GM21390 (cell line): ENCODE measurements at regions not wholly inside any gene's neighbourhood (a gene's known extent, or its start where the extent isn't known, plus 50 kb on each side); places are given as distances from the start of the nearest gene placed in this dataset.
"Not testable (repeated sequence)": the region's sequence is repeated elsewhere in the genome, so short reads cannot be mapped to it uniquely, and the experiment has no call there.

ENCODE experiments used
- ATAC-seq: cut with Tn5 transposase; IDR thresholded peaks from one replicate; pipeline ENCODE4 v1.9.1; 2021; ENCODE audit not compliant: unreplicated experiment

DNA sequence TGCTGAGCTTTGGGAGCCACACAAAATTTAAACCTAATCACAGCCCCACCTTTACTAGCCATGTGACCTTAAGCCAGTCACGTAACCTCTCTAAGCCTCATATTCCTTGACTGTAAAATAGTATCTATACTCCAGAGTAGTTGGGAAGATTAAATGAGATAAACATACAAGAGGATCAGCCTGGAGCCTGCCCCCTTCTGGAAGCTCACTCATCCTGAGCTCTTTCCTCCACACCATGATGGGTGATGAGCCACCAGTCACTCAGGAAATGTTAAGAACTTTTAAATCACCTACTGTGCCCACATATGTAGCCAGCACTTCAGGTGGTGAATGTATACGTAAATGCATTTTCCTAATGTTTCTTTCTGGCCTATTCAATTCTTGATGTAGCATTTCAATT, 195.9 kb upstream of the DDX18 start:
- no peak for ATAC-seq

- ATAC-seq, result no peak
These were observed 193.2 kb upstream of the DDX18 start for GRCh38 chr2:117621326-117621725.

- ATAC-seq, result not testable (repeated sequence)
These were observed 191.3 kb upstream of the DDX18 start for GRCh38 chr2:117623175-117623574.

DNA sequence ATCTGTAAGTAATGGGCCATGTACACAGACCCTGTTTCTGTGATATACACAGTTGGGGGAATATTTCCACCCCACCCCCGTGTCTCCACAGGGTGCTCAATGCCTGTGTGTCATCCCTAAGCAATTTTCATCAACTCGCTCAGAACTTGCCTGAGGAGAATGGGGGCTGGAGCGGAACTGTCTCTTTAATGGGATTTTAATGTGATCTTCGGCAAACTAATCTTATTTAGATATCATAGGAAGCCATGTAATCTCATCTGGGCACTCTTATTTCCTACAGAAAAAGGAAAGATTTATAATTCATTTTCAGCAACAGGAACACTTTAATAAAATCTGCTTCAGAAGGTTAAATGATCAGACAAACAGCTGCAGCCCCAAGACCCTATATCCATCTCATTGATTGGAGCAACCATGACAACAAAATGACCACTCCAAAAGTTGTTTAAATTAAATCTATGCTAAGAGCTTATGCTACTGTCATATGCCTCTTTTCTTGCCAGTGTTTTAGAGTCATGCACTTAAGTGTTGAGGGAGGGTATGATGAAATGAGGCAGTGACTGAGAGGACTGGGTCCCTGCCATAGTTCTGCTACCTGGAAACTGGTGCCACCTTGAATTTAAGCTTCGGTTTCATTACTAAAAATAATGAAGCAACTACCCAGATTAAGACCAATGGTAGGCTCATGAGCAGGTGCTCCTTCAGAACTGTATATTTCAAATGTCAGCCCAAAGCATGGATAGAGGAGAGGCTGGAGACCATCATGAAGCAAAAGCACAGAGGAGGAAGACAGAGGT, 183.1 kb upstream of the DDX18 start:
- no peak for ATAC-seq

DNA sequence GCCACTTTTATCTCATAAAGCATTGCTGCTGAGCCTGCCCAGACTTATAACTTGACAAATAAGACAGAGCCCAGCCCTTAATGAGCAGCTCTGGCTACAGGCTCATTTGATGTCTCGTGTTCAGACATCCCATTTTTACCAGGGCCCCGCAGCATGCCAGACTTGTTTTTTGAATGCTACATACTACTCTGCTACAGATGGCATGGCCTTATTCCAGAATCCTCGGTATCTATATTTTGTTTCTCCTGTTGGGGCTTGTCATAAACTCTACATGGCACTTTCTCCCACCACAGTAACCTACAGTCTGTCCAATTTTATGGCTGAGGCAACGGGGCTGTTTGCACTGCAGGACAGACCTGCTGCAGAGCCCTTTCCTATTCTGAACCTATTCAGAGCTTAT, 179.0 kb upstream of the DDX18 start:
- no peak for ATAC-seq

DNA sequence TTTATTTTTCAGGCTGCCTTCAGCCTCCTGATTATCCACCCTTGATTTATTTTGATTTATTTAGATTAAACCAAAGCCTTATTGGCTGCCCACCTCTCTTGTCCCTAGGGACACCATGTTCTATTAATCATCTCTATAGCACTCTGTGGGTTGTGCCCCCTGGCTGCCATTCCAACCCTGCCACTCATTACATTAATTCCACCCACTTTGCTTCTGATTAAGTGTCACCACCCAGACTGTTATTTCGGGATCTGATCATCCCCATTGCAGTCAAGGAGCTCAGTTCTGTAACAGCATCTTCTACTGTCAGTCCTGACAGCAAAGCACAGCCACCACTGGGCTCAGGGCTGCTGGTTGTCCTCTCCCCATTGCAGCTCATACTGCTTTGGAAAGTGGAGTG, 175.1 kb upstream of the DDX18 start:
- ATAC-seq, result no peak

- ATAC-seq, result no peak
These were observed 170.1 kb upstream of the DDX18 start for GRCh38 chr2:117644403-117644802.

DNA sequence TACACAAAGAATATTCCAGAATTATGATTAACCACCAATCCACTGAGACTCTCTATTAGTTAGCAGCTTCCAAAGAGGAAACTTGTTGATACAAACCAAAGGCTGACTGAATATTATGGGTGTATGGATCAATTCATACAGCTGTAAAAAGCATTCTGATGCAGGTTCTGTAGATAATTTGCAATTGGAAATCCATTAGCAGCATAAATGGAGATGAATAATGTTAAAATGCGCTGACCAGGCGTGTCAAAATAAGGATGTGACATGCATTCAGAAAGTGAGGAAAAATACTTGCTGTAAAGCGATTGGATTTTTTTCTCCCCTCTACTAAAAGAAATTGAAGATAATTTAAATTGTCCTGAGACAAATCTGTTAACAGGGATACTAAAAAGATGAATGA, 169.0 kb upstream of the DDX18 start:
- no peak for ATAC-seq

GRCh38 chr2:117646099-117646498, 168.4 kb upstream of the DDX18 start:
- ATAC-seq, result no peak

DNA sequence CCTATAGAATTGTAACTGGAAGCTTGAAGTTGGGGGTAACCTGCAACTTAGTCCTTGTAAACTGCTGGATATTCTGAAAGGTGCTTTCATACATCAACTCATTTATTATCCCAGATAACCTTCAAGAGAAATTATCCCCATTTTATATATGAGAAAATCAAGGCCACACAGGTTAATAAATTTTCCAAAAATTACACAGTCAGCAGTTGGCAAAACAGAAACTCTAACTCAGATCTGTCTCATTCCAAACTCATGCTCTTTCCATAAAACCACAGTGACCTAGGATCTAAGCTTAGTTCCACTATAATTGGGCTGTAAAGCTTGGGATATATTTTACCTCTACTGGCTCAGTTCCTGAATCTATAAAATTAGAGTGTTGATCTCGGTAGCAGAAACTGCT, 167.6 kb upstream of the DDX18 start:
- ATAC-seq, result no peak

DNA sequence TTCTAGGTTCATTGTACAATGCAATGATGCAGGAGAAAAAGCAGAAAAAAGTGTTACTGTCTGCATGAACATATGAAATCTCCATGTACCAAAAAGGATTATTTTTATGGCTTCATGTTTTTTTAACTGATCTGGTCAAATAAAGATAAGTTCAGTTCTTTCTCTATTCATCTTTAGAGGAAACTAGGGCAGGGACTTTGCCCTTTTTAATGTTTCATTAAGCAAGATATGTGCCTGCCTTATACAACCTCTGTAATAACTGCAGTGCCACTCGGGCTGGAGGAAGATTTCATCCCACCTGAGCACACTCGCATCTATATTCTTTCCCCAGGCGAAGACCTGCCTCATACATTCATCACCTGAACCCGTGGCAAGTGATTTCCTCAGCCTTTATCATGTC, 157.9 kb upstream of the DDX18 start:
- ATAC-seq, result no peak

DNA sequence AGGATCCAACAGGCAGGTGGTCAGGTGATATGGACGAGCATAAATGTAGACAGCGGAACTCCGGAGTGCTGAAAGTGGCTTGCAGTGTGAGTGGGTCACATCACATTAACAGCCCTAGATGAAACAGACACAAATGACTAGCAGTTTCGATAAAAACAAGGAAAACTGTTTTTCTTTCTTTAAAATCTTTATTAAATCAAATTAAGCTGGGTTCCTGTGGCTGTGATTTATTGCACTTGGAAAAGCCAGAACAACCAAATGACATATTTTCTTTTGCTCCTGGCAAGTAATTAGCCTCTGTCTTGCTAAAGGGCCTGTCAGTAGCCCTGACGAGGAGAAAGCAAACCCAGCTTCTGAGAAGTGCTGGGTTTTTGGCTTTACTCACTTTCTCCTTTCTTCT, 152.9 kb upstream of the DDX18 start:
- no peak for ATAC-seq

GRCh38 chr2:117674172-117674571, 140.3 kb upstream of the DDX18 start:
- ATAC-seq, result no peak

GRCh38 chr2:117679952-117680351, 134.5 kb upstream of the DDX18 start:
- ATAC-seq, result no peak

- ATAC-seq, result no peak
These were observed 129.6 kb upstream of the DDX18 start for GRCh38 chr2:117684919-117685318.

- ATAC-seq, result peak; percentile 100
These were observed 127.8 kb upstream of the DDX18 start for GRCh38 chr2:117686699-117687098.

GRCh38 chr2:117691595-117691994, 122.9 kb upstream of the DDX18 start:
- ATAC-seq, result no peak

DNA sequence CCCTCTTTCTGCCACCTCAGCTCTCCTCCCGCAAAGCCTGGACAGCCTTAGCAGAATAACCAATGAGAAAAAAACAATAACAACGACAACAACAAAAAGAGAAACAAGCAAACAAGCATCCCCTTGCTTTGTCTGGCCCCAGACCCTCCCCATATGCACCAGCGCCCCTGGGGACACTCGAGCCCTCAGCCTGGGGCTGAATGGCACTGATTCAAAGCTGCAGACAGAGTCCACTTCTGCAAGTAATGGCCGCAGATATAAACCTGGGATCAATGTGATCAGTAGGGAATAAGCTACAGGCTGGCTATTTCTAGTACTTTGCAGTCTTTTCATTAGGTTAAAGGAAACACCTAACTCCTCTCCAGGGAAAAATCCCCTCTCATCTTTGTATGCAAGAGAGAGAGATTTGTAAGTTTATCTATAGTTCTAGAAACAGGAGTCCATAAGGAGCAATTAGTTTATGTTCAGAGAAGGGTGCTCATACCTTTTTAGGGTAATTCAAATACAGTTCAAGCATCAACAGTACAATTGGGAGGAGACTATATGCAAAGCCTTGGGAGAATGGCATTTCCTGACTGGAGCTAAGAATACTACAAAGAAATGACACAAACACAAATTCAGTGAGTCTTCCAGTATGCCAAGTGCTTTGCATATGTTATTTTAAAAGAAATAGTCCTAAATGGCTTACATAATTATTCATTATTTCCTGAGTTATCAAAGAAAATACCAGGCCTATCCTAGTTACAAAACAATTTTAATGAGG, 122.3 kb upstream of the DDX18 start:
- no peak for ATAC-seq

GRCh38 chr2:117693154-117693553, 121.3 kb upstream of the DDX18 start:
- no peak for ATAC-seq

GRCh38 chr2:117693651-117694050, 120.8 kb upstream of the DDX18 start:
- ATAC-seq, result no peak

- no peak for ATAC-seq
These were observed 116.2 kb upstream of the DDX18 start for GRCh38 chr2:117698287-117698686.

GRCh38 chr2:117698819-117699218, 115.7 kb upstream of the DDX18 start:
- ATAC-seq, result no peak
